ENCODE measurements at regions not wholly inside any gene's neighbourhood (a gene's known extent, or its start where the extent isn't known, plus 50 kb on each side); places are given as distances from the start of the nearest gene placed in this dataset.

DNA sequence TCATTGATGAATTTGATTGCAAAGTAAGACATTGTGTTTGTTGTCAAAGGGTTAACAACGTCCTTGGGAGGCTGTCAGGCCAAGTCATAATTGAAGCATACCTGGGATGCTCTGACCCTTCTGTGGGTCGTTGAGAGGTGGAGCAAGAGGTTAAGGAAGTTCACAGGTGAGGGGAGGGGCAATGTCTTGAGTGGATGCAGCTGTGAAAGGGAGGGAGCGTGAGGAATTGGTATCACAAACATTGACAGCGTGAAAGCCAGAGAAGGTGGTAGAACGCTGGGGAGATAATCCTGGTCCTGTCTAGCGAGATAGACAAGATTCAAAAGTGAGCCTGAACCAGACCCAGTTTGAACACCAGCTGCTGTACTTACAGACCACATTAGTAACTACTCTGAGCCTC is 79.4 kb downstream of the HES1 start:
- H3K4me3 ChIP-seq: no peak overlapping the region
- FAIRE-seq: no peak
- H3K27ac ChIP-seq: no peak overlapping the region
- ATAC-seq: no peak
- intact Hi-C loops (cut with DNase I): no loop called here
- no peaks in the 10 kb centered on the region for H3K36me3 ChIP-seq
- no peaks in the 10 kb centered on the region for H3K27me3 ChIP-seq
- no peaks in the 10 kb centered on the region for H3K9me3 ChIP-seq
- TF ChIP-seq, protein P1, sequence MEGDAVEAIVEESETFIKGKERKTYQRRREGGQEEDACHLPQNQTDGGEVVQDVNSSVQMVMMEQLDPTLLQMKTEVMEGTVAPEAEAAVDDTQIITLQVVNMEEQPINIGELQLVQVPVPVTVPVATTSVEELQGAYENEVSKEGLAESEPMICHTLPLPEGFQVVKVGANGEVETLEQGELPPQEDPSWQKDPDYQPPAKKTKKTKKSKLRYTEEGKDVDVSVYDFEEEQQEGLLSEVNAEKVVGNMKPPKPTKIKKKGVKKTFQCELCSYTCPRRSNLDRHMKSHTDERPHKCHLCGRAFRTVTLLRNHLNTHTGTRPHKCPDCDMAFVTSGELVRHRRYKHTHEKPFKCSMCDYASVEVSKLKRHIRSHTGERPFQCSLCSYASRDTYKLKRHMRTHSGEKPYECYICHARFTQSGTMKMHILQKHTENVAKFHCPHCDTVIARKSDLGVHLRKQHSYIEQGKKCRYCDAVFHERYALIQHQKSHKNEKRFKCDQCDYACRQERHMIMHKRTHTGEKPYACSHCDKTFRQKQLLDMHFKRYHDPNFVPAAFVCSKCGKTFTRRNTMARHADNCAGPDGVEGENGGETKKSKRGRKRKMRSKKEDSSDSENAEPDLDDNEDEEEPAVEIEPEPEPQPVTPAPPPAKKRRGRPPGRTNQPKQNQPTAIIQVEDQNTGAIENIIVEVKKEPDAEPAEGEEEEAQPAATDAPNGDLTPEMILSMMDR (IDR thresholded peaks at IDR 0.05): no peak
- 51 to 55% methylated on average over 6 of the region's 6 CpGs for WGBS, 2 donors
- no peak for DNase-seq
- no peaks in the 10 kb centered on the region for H3K4me1 ChIP-seq

DNA sequence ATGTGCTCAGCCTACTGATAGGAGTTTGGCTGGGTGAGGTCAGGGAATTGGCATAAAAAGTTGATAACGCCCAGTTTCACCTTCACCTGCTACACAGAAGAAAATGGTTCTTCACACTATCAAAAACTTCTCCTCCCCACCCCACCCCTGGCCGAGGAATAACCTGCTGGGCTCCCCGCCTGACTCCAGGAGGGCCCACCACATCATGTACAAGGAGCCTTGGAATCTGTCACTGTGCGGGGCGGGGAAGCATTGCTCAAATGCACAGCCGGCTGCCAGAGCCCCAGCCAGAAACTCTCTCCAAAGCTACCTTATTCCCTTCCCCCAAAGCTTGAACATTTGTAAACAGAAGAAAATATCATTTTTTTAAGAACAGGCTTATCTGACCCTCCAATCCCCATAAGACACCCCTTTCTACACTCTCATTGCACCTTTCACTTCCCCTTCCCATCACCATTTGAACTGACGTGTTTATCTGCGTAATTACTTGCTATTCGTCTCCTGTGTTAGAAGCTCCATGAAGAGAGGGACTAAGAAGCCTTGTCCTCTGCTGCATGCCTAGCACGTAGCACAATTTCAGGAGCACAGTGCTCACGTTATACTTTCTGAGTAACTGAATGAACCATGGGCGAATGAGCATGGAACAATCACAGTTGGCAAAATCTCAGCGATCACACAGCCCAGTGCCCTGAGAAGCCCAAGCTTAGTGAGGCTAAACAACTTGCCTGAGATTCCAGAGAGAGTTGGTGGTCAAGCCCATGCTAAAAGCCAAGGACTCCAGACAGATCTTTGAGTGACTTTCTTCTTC is 82.9 kb downstream of the HES1 start:
- Histone ChIP-seq H3K36me3 (no peaks in the 10 kb centered on the region), H3K4me3 (no peak overlapping the region), H3K9me3 (no peaks in the 10 kb centered on the region), H3K27me3 (no peaks in the 10 kb centered on the region), H3K27ac (no peak overlapping the region), H3K4me1 (no peaks in the 10 kb centered on the region)
- intact Hi-C loops (cut with DNase I): no loop called here
- TF ChIP-seq, protein P1 (IDR thresholded peaks at IDR 0.05): no peak
- DNase-seq (no peak), FAIRE-seq (no peak), ATAC-seq (no peak)
- 79 to 81% methylated on average over 13 of the region's 13 CpGs for WGBS, 2 donors

DNA sequence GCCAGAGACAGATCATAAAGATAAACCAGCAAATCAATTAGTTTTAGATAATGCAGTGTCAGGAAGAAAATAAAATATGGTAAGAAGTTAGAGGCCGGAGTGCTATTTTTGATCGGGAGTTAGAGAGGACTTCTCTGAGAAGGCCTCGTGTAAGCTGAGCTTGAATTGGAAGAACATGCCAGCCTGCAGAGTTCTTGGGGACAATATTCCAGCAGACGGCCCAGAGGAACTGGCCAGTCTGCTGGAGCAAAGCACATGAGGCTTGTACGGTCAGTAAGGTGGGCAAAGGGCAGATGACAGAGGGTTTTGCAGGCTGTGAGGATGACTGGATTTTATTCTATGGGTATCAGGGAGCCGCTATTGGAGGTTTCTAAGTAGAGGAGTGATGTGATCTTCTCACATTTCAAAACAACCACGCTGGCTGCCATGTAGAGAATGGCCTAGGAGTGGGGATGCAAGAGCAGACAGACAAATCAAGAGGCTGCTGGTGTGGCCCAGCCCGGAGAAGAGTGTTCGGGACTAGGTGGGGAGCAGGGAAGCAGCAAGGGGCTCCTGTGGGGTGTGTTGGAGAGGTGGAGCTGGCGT is 84.0 kb downstream of the HES1 start:
- intact Hi-C loops (cut with DNase I): no loop called here
- Histone ChIP-seq H3K27me3 (no peaks in the 10 kb centered on the region), H3K27ac (no peak overlapping the region), H3K9me3 (no peaks in the 10 kb centered on the region), H3K4me3 (no peak overlapping the region), H3K36me3 (no peaks in the 10 kb centered on the region), H3K4me1 (peaks cover 0 to 6% (median 0%) of the 10 kb centered on the region in 3 donors)
- FAIRE-seq: no peak
- TF ChIP-seq, protein P1 (IDR thresholded peaks at IDR 0.05): no peak
- DNase-seq: no peak
- no peak for ATAC-seq
- WGBS, 2 donors: 88 to 89% methylated on average over 10 of the region's 10 CpGs

DNA sequence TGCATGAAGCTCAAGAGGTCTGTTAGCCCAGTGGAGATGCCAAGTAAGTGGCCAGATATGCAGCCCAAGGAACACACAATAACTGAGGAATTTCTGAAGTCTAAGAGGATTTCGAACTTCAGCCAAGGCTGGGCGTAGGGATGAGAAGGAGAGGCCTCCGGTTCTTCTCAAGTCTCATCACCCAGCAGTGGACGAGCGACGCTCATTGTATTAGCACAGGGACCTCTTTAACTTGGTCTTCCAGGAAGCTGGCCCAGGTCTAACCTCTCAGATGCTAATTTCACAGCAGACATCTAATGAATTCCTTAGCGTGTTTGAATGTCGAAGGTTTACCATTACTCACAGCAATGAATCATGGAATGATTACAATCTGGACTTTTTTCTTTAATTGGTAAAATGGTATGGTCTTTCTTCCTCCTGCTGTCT is 85.0 kb downstream of the HES1 start:
- no peak for FAIRE-seq

More for the DNA sequence above, 85.0 kb downstream of the HES1 start:
- Histone ChIP-seq H3K27ac (no peak overlapping the region), H3K4me1 (peaks cover 0 to 9% (median 0%) of the 10 kb centered on the region in 3 donors), H3K27me3 (no peaks in the 10 kb centered on the region), H3K4me3 (no peak overlapping the region), H3K9me3 (no peaks in the 10 kb centered on the region), H3K36me3 (no peaks in the 10 kb centered on the region)
- TF ChIP-seq, protein P1 (IDR thresholded peaks at IDR 0.05): no peak
- intact Hi-C loops (cut with DNase I): no loop called here
- no peak for DNase-seq
- WGBS, 2 donors: 93 to 97% methylated on average over 8 of the region's 8 CpGs
- ATAC-seq: no peak

All from pancreas (tissue), 10 donors.